H9 (cell line): ENCODE measurements at regions not wholly inside any gene's neighbourhood (a gene's known extent, or its start where the extent isn't known, plus 50 kb on each side); places are given as distances from the start of the nearest gene placed in this dataset.

Experiments used
- DNase-seq: peaks from one replicate; pipeline ENCODE4 v3.0.0-alpha.2; 2017
- H2AFZ ChIP-seq: one replicate; pipeline ENCODE4 v1.6.1; 2013; ENCODE audit warnings: mild to moderate bottlenecking, low read length, control low read depth, moderate library complexity
- H2AK5ac ChIP-seq: 2 replicates; pipeline ENCODE4 v1.6.1; 2013; ENCODE audit warnings: low read length, control low read depth, mixed read lengths; ENCODE audit not compliant: insufficient read length
- H2BK120ac ChIP-seq: one replicate; pipeline ENCODE4 v1.6.1; 2013; ENCODE audit warnings: low read depth, mild to moderate bottlenecking, low read length, control low read depth, inconsistent platforms; ENCODE audit not compliant: poor library complexity, severe bottlenecking
- H2BK12ac ChIP-seq: 2 replicates; pipeline ENCODE4 v1.6.1; 2013; ENCODE audit warnings: low read length, control low read depth, mixed read lengths, low read depth; ENCODE audit not compliant: insufficient read length
- H2BK15ac ChIP-seq: 2 replicates; pipeline ENCODE4 v1.6.1; 2013; ENCODE audit warnings: low read depth, low read length, control low read depth
- H2BK20ac ChIP-seq: one replicate; pipeline ENCODE4 v1.6.1; 2013; ENCODE audit warnings: low read depth, mild to moderate bottlenecking, low read length, control low read depth, inconsistent platforms; ENCODE audit not compliant: poor library complexity, severe bottlenecking
- H2BK5ac ChIP-seq: 2 replicates; pipeline ENCODE4 v1.6.1; 2013; ENCODE audit warnings: low read length, control low read depth, mixed read lengths; ENCODE audit not compliant: insufficient read length
- H3K14ac ChIP-seq: 2 replicates; pipeline ENCODE4 v1.6.1; 2013; ENCODE audit warnings: low read length, control low read depth; ENCODE audit not compliant: insufficient read depth
- H3K18ac ChIP-seq: 2 replicates; pipeline ENCODE4 v1.6.1; 2013; ENCODE audit warnings: low read depth, mild to moderate bottlenecking, mixed read lengths, low read length, control low read depth; ENCODE audit not compliant: insufficient read length
- H3K23ac ChIP-seq: 2 replicates; pipeline ENCODE4 v1.6.1; 2013; ENCODE audit warnings: low read length, control low read depth, mixed read lengths, low read depth; ENCODE audit not compliant: insufficient read length
- H3K23me2 ChIP-seq: 2 replicates; pipeline ENCODE4 v1.6.1; 2013; ENCODE audit warnings: low read depth, mild to moderate bottlenecking, mixed read lengths, low read length, control low read depth; ENCODE audit not compliant: insufficient read length, poor library complexity, severe bottlenecking
- H3K27ac ChIP-seq: 2 replicates; pipeline ENCODE4 v1.5.1; 2013; ENCODE audit warnings: low read length, control low read depth, mixed read lengths, low read depth; ENCODE audit not compliant: insufficient read length
- H3K27me3 ChIP-seq: 2 replicates; pipeline ENCODE4 v1.6.1; 2013; ENCODE audit warnings: low read length, control low read depth, inconsistent platforms; ENCODE audit not compliant: insufficient read depth
- H3K4ac ChIP-seq: 2 replicates; pipeline ENCODE4 v1.6.1; 2013; ENCODE audit warnings: low read depth, mild to moderate bottlenecking, control low read depth, inconsistent platforms, low read length, moderate library complexity
- H3K4me1 ChIP-seq: 2 replicates; pipeline ENCODE4 v1.6.1; 2013; ENCODE audit warnings: low read length, control low read depth, inconsistent platforms; ENCODE audit not compliant: insufficient read depth
- H3K4me2 ChIP-seq: 2 replicates; pipeline ENCODE4 v1.6.1; 2013; ENCODE audit warnings: low read length, control low read depth, mixed read lengths; ENCODE audit not compliant: insufficient read length, insufficient read depth
- H3K56ac ChIP-seq: 2 replicates; pipeline ENCODE4 v1.6.1; 2013; ENCODE audit warnings: low read depth, mild to moderate bottlenecking, mixed read lengths, low read length, control low read depth; ENCODE audit not compliant: insufficient read length
- H3K79me1 ChIP-seq: 2 replicates; pipeline ENCODE4 v1.6.1; 2013; ENCODE audit warnings: low read depth, mild to moderate bottlenecking, moderate library complexity, low read length, control low read depth, inconsistent platforms; ENCODE audit not compliant: insufficient read depth, poor library complexity, severe bottlenecking
- H3K79me2 ChIP-seq: 2 replicates; pipeline ENCODE4 v1.6.1; 2013; ENCODE audit warnings: low read length, control low read depth, inconsistent platforms; ENCODE audit not compliant: insufficient read depth
- H3K9ac ChIP-seq: 2 replicates; pipeline ENCODE4 v1.6.1; 2013; ENCODE audit warnings: low read length, control low read depth, mixed read lengths; ENCODE audit not compliant: insufficient read length; ENCODE audit errors: extremely low read depth
- H3K9me3 ChIP-seq: one replicate; pipeline ENCODE4 v1.6.1; 2013; ENCODE audit warnings: low read depth, low read length, inconsistent platforms; ENCODE audit not compliant: control insufficient read depth
- H3T11ph ChIP-seq: one replicate; pipeline ENCODE4 v1.6.1; 2013; ENCODE audit warnings: mild to moderate bottlenecking, low read length, control low read depth, inconsistent platforms
- H4K20me1 ChIP-seq: one replicate; pipeline ENCODE4 v1.6.1; 2013; ENCODE audit not compliant: control insufficient read depth, insufficient read length, insufficient read depth
- H4K5ac ChIP-seq: 2 replicates; pipeline ENCODE4 v1.6.1; 2013; ENCODE audit warnings: low read depth, mild to moderate bottlenecking, mixed read lengths, low read length, control low read depth; ENCODE audit not compliant: insufficient read length
- H4K8ac ChIP-seq: replicated peaks from 2 replicates; pipeline ENCODE4 v1.6.1; 2013; ENCODE audit warnings: low read length, control low read depth, mixed read lengths, low read depth; ENCODE audit not compliant: insufficient read length
- H4K91ac ChIP-seq: 2 replicates; pipeline ENCODE4 v1.6.1; 2013; ENCODE audit warnings: low read depth, mild to moderate bottlenecking, moderate library complexity, mixed read lengths, low read length, control low read depth; ENCODE audit not compliant: insufficient read length
- H3K27ac Mint-ChIP-seq, 3 experiments: 2 replicates in 2 of 3; 3 replicates in 1 of 3; pipeline ENCODE4 v1.8.0; 2020 to 2021; ENCODE audit warnings: mixed read lengths in 3 of 3, mild to moderate bottlenecking in 1 of 3, moderate library complexity in 1 of 3
- H3K27me3 Mint-ChIP-seq: 2 replicates; pipeline ENCODE4 v1.8.0; 2021; ENCODE audit warnings: low read depth, mild to moderate bottlenecking, moderate library complexity, mixed read lengths
- H3K36me3 Mint-ChIP-seq, 3 experiments: 2 replicates in 2 of 3; 3 replicates in 1 of 3; pipeline ENCODE4 v1.8.0; 2020 to 2021; ENCODE audit warnings: low read depth in 3 of 3, mixed read lengths in 3 of 3; ENCODE audit not compliant: insufficient read depth in 1 of 3
- H3K4me1 Mint-ChIP-seq, 2 experiments: 2 replicates each; pipeline ENCODE4 v1.8.0; 2020; ENCODE audit warnings: mixed read lengths in 2 of 2
- H3K4me3 Mint-ChIP-seq, 2 experiments: 2 replicates in 1 of 2; 3 replicates in 1 of 2; pipeline ENCODE4 v1.8.0; 2020 to 2021; ENCODE audit warnings: mild to moderate bottlenecking in 2 of 2, mixed read lengths in 2 of 2, moderate library complexity in 1 of 2
- H3K9me3 Mint-ChIP-seq, 2 experiments: 2 replicates in 1 of 2; 3 replicates in 1 of 2; pipeline ENCODE4 v1.8.0; 2020; ENCODE audit warnings: mild to moderate bottlenecking in 2 of 2, mixed read lengths in 2 of 2, moderate library complexity in 1 of 2
- CTCF ChIP-seq: fragments of 200-600 bp; sonication (generic); conservative IDR thresholded peaks from 3 replicates; pipeline ENCODE4 v1.8.0; 2021; ENCODE audit warnings: antibody characterized with exemption, mild to moderate bottlenecking
- WGBS: extraction: QIAGEN DNeasy Blood & Tissue Kit; methylation state at CpG from one replicate; pipeline ENCODE4 v1.1.7; 2013; ENCODE audit warnings: missing lambda C conversion rate, low lambda C conversion rate, mixed read lengths; ENCODE audit not compliant: insufficient read length; ENCODE audit errors: extremely low coverage; 5-methylcytosine and 5-hydroxymethylcytosine counted together

DNA sequence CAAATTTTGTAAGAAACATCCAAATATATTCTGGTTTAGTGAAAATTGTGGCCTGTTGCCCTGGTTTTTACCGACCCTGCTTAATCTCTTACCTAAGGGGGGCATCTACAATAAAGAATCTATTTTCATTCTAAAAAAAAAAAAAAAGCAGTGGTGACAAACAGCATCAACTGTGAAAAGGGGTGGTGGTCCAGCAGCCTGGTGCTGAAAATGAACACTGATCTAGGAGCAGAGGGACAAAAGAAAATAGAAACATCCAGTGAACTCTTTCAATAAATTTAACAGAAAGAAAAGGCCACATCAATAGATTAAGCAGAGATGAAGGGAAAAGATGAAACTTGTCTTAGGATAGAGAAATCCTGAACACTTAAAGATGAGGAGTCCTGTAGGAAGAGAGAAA is 348.7 kb upstream of the GRAMD2B start:
- Histone ChIP-seq H2BK5ac (no peak overlapping the region), H3K4me1 (no peaks in the 10 kb centered on the region), H4K5ac (no peak overlapping the region), H2AK5ac (no peak overlapping the region), H3K23ac (no peak overlapping the region), H2BK20ac (no peak overlapping the region), H3K79me2 (no peaks in the 10 kb centered on the region), H2BK12ac (no peak overlapping the region), H3K4me2 (no peak overlapping the region), H4K91ac (no peak overlapping the region), H4K20me1 (no peaks in the 10 kb centered on the region), H4K8ac (no peak overlapping the region), H3K56ac (no peak overlapping the region), H3K27ac (no peak overlapping the region), H2AFZ (no peak overlapping the region), H3K27me3 (no peaks in the 10 kb centered on the region), H3K23me2 (no peaks in the 10 kb centered on the region), H3K4ac (no peak overlapping the region), H3K14ac (no peak overlapping the region), H2BK120ac (no peak overlapping the region), H3K9me3 (no peaks in the 10 kb centered on the region), H3T11ph (no peak overlapping the region), H2BK15ac (no peak overlapping the region), H3K79me1 (no peaks in the 10 kb centered on the region), H3K9ac (no peak overlapping the region), H3K18ac (no peak overlapping the region)
- no peak for DNase-seq
- no CpG with 5 or more reads among the region's 1 CpG for WGBS
- TF ChIP-seq CTCF, result no peak
- no peak overlapping the region for H3K4me3 Mint-ChIP-seq
- H3K4me1 Mint-ChIP-seq, result no peaks in the 10 kb centered on the region
- H3K9me3 Mint-ChIP-seq, result peaks cover 28 to 34% of the 10 kb centered on the region in 2 experiments
- H3K27ac Mint-ChIP-seq, result no peak overlapping the region
- H3K36me3 Mint-ChIP-seq, result peaks cover 17 to 29% (median 23%) of the 10 kb centered on the region in 3 experiments
- no peaks in the 10 kb centered on the region for H3K27me3 Mint-ChIP-seq
